ENCODE measurements at regions not wholly inside any gene's neighbourhood (a gene's known extent, or its start where the extent isn't known, plus 50 kb on each side); places are given as distances from the start of the nearest gene placed in this dataset.

GRCh38 chr9:17004500-17004899, 130.3 kb upstream of the CNTLN start:
- TF ChIP-seq EZH2 (IDR thresholded peaks at IDR 0.05; ENCODE audit: low read length, missing control alignments) = no peak
- TF ChIP-seq, protein P1, sequence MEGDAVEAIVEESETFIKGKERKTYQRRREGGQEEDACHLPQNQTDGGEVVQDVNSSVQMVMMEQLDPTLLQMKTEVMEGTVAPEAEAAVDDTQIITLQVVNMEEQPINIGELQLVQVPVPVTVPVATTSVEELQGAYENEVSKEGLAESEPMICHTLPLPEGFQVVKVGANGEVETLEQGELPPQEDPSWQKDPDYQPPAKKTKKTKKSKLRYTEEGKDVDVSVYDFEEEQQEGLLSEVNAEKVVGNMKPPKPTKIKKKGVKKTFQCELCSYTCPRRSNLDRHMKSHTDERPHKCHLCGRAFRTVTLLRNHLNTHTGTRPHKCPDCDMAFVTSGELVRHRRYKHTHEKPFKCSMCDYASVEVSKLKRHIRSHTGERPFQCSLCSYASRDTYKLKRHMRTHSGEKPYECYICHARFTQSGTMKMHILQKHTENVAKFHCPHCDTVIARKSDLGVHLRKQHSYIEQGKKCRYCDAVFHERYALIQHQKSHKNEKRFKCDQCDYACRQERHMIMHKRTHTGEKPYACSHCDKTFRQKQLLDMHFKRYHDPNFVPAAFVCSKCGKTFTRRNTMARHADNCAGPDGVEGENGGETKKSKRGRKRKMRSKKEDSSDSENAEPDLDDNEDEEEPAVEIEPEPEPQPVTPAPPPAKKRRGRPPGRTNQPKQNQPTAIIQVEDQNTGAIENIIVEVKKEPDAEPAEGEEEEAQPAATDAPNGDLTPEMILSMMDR (conservative IDR thresholded peaks at IDR 0.05 in 1 of 2, IDR thresholded peaks at IDR 0.05 in 1 of 2; ENCODE audit: low read depth in 1 of 2, low read length in 2 of 2) = no peak

All from fibroblast of lung (primary cell).